T-helper 2 cell treated with Interferon-gamma antibody and Interleukin-4, amounts not matched to agents 5 μg/mL and 100 μg/mL, for 36 hours (primary cell): ENCODE measurements at regions not wholly inside any gene's neighbourhood (a gene's known extent, or its start where the extent isn't known, plus 50 kb on each side); places are given as distances from the start of the nearest gene placed in this dataset.
"Not testable (repeated sequence)": the region's sequence is repeated elsewhere in the genome, so short reads cannot be mapped to it uniquely, and the experiment has no call there.

Experiments used
- DNase-seq: peaks from one replicate; pipeline ENCODE4 v3.0.0; 2021; ENCODE audit warnings: low spot score
- H3K27ac Mint-ChIP-seq: one replicate; pipeline ENCODE4 v1.8.0; 2021; ENCODE audit warnings: mild to moderate bottlenecking, mixed read lengths
- H3K27me3 Mint-ChIP-seq: one replicate; pipeline ENCODE4 v1.8.0; 2021; ENCODE audit warnings: low read depth, mixed read lengths
- H3K36me3 Mint-ChIP-seq: one replicate; pipeline ENCODE4 v1.8.0; 2021; ENCODE audit warnings: low read depth, mixed read lengths
- H3K4me1 Mint-ChIP-seq: one replicate; pipeline ENCODE4 v1.8.0; 2021; ENCODE audit warnings: low read depth, mixed read lengths
- H3K4me3 Mint-ChIP-seq: one replicate; pipeline ENCODE4 v1.8.0; 2022; ENCODE audit warnings: mild to moderate bottlenecking, moderate library complexity, mixed read lengths
- H3K9me3 Mint-ChIP-seq: one replicate; pipeline ENCODE4 v1.8.0; 2021; ENCODE audit warnings: mixed read lengths

DNA sequence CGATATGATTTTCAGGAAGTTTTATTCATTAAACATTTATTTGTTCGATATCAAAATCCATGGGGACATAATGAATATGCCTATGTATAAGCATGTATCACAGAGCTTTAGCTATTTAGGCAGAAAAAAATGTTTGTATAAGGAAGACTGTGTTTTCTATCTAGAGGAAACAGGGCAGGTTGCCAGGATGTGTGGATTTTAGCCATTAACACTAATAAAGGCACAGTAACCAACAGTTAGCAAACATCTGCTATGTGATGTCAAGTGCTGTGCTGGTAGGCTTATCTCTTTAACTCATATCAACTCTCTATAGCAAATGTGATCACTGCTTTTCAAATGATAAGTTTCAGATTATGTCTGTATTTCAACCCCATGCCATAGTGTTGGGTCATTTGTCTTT lies 708.9 kb upstream of the HS3ST1 start:
- no peak overlapping the region for H3K4me3 Mint-ChIP-seq
- H3K27ac Mint-ChIP-seq, result no peak overlapping the region
- no peaks in the 10 kb centered on the region for H3K4me1 Mint-ChIP-seq
- H3K9me3 Mint-ChIP-seq, result peaks cover 20% of the 10 kb centered on the region
- H3K27me3 Mint-ChIP-seq, result no peaks in the 10 kb centered on the region
- no peak for DNase-seq
- H3K36me3 Mint-ChIP-seq, result no peaks in the 10 kb centered on the region

DNA sequence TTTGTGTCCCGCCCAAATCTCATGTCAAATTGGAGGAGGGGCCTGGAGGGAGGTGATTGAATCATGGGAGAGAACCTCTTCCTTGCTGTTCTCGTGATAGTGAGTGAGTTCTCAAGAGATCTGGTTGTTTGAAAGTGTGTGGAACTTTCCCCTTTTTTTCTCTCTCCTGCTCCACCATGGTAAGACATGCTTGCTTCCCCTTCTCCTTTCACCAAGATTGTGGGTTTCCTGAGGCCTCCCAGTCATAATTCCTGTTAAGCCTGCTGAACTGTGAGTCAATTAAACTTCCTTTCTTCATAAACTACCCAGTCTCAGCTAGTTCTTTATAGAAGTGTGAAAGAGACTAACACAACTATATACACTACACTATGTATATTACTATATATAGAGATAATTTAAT lies 697.8 kb upstream of the HS3ST1 start:
- Mint-ChIP-seq H3K27me3 (no peaks in the 10 kb centered on the region), H3K4me3 (no peak overlapping the region), H3K4me1 (no peaks in the 10 kb centered on the region), H3K36me3 (no peaks in the 10 kb centered on the region), H3K9me3 (peaks cover 31% of the 10 kb centered on the region), H3K27ac (no peak overlapping the region)
- no peak for DNase-seq

DNA sequence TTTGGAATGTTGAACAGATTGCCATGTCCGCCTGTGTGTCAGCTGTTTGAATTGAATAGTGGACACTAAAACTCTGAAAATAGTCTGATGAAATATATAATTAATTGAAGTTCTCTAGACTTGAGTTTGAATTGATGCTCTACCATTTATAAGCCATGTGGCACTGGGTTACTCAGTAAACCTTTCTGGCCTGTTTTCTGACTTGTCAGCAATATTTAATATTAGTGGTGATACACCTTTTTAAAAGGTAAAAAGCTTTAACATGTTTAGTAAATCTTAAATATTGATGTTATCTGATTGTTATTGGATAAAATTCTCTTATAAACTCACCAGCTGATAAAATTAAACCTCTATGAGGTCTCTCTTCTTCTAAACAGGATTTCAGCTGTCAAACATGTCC lies 695.4 kb upstream of the HS3ST1 start:
- H3K4me1 Mint-ChIP-seq, result no peaks in the 10 kb centered on the region
- H3K27ac Mint-ChIP-seq, result no peak overlapping the region

DNA sequence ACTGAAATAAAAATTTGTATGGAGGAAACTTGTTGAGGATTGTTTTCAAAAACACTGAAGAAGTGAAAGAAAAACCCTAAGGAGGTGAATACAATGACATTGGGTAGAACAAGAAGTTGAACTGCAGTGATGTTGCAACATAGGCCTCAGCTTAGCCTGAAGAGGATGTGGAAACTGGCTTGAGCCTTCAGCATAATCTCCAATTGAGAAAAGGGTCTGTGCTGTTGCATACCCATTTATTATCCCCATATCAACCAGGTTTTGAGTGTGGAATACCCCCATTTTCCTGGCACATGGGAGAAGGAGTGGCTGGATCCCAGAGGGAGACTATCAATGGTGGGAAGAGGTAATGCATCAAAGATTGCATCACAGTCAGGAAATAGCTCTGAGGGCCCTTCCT lies 695.0 kb upstream of the HS3ST1 start:
- Mint-ChIP-seq H3K9me3 (peaks cover 28% of the 10 kb centered on the region), H3K27me3 (no peaks in the 10 kb centered on the region), H3K4me3 (no peak overlapping the region), H3K27ac (no peak overlapping the region), H3K4me1 (no peaks in the 10 kb centered on the region), H3K36me3 (no peaks in the 10 kb centered on the region)
- no peak for DNase-seq

More for the DNA sequence above, 695.4 kb upstream of the HS3ST1 start:
- no peaks in the 10 kb centered on the region for H3K27me3 Mint-ChIP-seq
- H3K4me3 Mint-ChIP-seq, result no peak overlapping the region
- no peak for DNase-seq
- peaks cover 28% of the 10 kb centered on the region for H3K9me3 Mint-ChIP-seq
- no peaks in the 10 kb centered on the region for H3K36me3 Mint-ChIP-seq

DNA sequence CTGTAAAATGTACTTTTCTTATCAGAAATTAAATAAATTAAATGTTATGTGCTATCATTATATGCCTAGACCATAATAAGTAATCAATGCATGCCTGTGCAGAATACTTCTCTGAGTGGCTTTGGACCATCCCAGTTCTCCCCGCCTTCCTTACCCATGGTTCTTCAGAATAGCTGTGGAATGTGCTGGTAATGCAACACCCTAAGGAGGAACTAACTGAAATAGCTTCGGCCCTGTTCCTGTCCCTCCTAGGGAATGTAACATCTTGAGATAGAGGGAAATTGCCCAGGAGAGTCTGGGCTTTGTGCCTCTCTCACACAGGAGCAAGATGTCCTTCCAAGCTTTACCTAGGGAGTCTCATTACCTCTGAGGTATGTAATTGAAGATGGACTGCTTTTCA lies 693.6 kb upstream of the HS3ST1 start:
- H3K4me1 Mint-ChIP-seq, result no peaks in the 10 kb centered on the region
- no peak overlapping the region for H3K27ac Mint-ChIP-seq

GRCh38 chr4:12120968-12121367 lies 692.3 kb upstream of the HS3ST1 start:
- peaks cover 36% of the 10 kb centered on the region for H3K9me3 Mint-ChIP-seq
- H3K27me3 Mint-ChIP-seq, result no peaks in the 10 kb centered on the region
- no peaks in the 10 kb centered on the region for H3K4me1 Mint-ChIP-seq
- no peak for DNase-seq
- no peak overlapping the region for H3K27ac Mint-ChIP-seq
- H3K4me3 Mint-ChIP-seq, result no peak overlapping the region
- no peaks in the 10 kb centered on the region for H3K36me3 Mint-ChIP-seq

More for the DNA sequence above, 693.6 kb upstream of the HS3ST1 start:
- Mint-ChIP-seq H3K36me3 (no peaks in the 10 kb centered on the region), H3K4me3 (no peak overlapping the region), H3K27me3 (no peaks in the 10 kb centered on the region), H3K9me3 (peaks cover 31% of the 10 kb centered on the region)
- DNase-seq, result no peak

GRCh38 chr4:12118651-12119213 lies 690.0 kb upstream of the HS3ST1 start:
- H3K27ac Mint-ChIP-seq, result no peak overlapping the region
- no peak for DNase-seq

GRCh38 chr4:12116009-12116552 lies 687.4 kb upstream of the HS3ST1 start:
- no peak for DNase-seq
- Mint-ChIP-seq H3K4me3 (no peak overlapping the region), H3K36me3 (no peaks in the 10 kb centered on the region), H3K27me3 (no peaks in the 10 kb centered on the region), H3K4me1 (no peaks in the 10 kb centered on the region), H3K27ac (no peak overlapping the region), H3K9me3 (peaks cover 68% of the 10 kb centered on the region)

More at GRCh38 chr4:12118651-12119213, 690.0 kb upstream of the HS3ST1 start:
- peaks cover 48% of the 10 kb centered on the region for H3K9me3 Mint-ChIP-seq
- H3K4me1 Mint-ChIP-seq, result no peaks in the 10 kb centered on the region
- no peaks in the 10 kb centered on the region for H3K36me3 Mint-ChIP-seq
- no peak overlapping the region for H3K4me3 Mint-ChIP-seq
- no peaks in the 10 kb centered on the region for H3K27me3 Mint-ChIP-seq

DNA sequence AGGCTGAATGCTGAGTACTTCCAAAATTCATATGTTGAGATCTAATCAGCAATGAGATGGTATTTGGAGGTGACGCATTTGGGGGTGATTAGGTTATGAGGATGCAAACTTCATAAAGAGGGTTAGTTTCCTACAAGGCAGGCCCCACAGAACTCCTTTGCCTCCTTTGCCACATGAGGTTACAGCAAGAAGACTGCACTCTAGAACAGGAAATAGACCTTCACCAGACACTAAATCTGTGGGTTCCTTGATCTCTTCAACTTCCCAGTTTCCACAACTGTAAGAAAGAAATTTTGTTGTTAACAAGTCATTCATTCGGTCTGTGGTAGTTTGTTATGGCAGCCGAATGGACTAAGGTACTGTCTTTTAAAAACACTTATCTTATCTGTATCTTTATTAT lies 681.9 kb upstream of the HS3ST1 start:
- H3K27ac Mint-ChIP-seq, result no peak overlapping the region
- no peaks in the 10 kb centered on the region for H3K27me3 Mint-ChIP-seq
- no peak for DNase-seq
- H3K4me1 Mint-ChIP-seq, result no peaks in the 10 kb centered on the region
- no peak overlapping the region for H3K4me3 Mint-ChIP-seq
- H3K36me3 Mint-ChIP-seq, result no peaks in the 10 kb centered on the region
- H3K9me3 Mint-ChIP-seq, result peaks cover 54% of the 10 kb centered on the region

DNA sequence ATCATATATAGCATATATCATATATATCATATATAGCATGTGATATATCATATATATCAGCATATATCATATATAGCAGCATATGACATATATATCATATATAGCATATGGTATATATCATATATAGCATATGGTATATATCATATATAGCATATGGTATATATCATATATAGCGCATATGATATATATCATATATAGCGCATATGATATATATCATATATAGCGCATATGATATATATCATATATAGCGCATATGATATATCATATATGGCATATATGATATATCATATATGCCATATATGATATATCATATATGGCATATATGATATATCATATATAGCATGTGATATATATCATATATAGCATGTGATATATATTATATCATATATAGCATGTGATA lies 680.4 kb upstream of the HS3ST1 start:
- H3K36me3 Mint-ChIP-seq, H3K4me1 Mint-ChIP-seq, H3K27me3 Mint-ChIP-seq, H3K4me3 Mint-ChIP-seq, DNase-seq, H3K27ac Mint-ChIP-seq: not testable (repeated sequence)
- H3K9me3 Mint-ChIP-seq, result peaks cover 42% of the 10 kb centered on the region

DNA sequence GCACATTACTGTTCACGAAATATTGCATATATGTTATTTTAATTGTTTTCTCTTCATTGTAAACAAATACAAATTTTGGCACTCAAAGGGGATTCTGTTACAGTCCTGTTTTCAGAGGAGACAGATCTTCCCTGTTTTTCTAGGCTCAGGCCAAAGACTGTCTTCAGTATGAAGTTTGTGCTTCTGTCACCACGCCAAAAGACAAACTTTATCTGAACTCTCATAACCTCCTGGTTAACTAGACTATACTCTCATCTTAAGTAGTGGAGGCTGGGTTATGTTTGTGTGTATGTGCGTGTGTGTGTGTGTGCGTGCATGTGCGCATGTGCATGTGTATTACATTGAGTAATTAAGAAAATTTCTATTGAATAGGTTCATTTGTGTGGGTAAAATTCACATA lies 676.8 kb upstream of the HS3ST1 start:
- no peak overlapping the region for H3K4me3 Mint-ChIP-seq
- DNase-seq, result no peak
- no peaks in the 10 kb centered on the region for H3K27me3 Mint-ChIP-seq
- no peaks in the 10 kb centered on the region for H3K4me1 Mint-ChIP-seq
- H3K9me3 Mint-ChIP-seq, result peaks cover 24% of the 10 kb centered on the region
- H3K36me3 Mint-ChIP-seq, result no peaks in the 10 kb centered on the region
- H3K27ac Mint-ChIP-seq, result no peak overlapping the region

DNA sequence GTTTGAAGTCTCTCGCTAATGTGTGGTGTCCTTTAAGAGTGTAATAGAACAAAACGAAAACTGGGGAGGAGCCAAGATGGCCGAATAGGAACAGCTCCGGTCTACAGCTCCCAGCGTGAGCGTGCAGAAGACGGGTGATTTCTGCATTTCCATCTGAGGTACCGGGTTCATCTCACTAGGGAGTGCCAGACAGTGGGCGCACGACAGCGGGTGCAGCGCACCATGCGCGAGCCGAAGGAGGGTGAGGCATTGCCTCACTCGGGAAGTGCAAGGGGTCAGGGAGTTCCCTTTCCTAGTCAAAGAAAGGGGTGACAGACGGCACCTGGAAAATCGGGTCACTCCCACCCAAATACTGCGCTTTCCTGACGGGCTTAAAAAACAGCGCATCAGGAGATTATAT lies 661.2 kb upstream of the HS3ST1 start:
- not testable (repeated sequence) for DNase-seq, H3K4me3 Mint-ChIP-seq, H3K27ac Mint-ChIP-seq, H3K27me3 Mint-ChIP-seq, H3K4me1 Mint-ChIP-seq, H3K36me3 Mint-ChIP-seq
- peaks cover 26% of the 10 kb centered on the region for H3K9me3 Mint-ChIP-seq

DNA sequence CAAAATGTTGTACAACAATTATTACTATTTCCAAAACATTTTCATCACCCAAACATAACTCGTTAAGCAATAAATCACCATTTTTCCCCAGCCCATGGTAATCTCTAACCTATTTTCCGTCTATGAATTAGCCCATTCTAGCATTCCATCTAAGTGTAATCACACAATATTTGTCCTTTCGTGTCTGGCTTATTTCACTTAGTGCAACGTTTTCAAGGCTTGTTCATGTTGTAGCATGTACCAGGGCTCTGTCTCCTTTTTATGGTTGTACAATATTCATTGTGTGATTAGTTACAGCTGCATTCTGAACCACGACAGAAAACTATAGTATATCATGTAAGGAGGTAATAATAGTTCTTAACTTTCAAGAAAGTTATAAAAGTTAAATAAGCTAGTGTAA lies 656.0 kb upstream of the HS3ST1 start:
- Mint-ChIP-seq H3K4me3 (no peak overlapping the region), H3K27me3 (no peaks in the 10 kb centered on the region), H3K9me3 (peaks cover 28% of the 10 kb centered on the region), H3K4me1 (no peaks in the 10 kb centered on the region), H3K36me3 (no peaks in the 10 kb centered on the region), H3K27ac (no peak overlapping the region)
- DNase-seq, result no peak

DNA sequence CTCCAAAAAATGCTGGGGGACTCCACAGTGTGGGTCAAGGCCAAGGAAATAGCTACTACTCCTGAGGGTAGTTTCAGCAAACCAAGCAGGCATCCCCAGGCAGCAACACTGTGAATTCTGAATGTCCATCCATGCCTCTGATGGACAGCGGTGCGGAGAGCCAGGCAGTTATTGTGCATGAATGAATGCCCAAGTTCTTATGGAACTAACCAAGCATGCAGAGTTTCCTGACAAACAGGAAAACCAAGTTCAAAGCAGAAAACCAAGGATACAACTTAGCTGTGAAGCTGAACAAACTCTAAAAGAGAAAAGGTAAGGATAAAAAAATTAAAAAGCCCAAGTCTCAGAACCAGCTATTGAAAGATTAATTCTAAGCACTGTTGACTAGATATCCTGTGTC lies 642.6 kb upstream of the HS3ST1 start:
- no peaks in the 10 kb centered on the region for H3K4me1 Mint-ChIP-seq
- H3K4me3 Mint-ChIP-seq, result no peak overlapping the region
- H3K27ac Mint-ChIP-seq, result no peak overlapping the region
- H3K9me3 Mint-ChIP-seq, result peaks cover 8% of the 10 kb centered on the region
- no peak for DNase-seq
- H3K36me3 Mint-ChIP-seq, result no peaks in the 10 kb centered on the region
- no peaks in the 10 kb centered on the region for H3K27me3 Mint-ChIP-seq

DNA sequence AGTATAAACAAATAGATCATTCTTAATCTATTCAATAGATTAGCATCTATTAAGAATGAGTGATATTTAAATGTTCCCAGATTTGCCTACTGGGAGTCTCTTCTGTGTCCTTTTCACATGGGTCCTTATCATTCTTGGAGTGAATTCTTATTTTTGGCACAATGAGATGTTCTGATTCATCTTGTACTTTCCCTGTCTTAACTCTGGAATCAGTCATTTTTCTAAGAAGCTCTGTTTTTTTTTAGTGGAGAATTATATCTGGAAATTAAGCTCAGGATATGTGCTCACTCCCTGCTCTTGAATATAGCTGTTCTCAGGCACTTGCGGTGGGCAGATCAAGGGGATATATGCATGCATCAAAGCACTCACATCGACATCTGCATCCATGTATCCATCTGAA lies 625.3 kb upstream of the HS3ST1 start:
- peaks cover 10% of the 10 kb centered on the region for H3K9me3 Mint-ChIP-seq
- H3K4me1 Mint-ChIP-seq, result no peaks in the 10 kb centered on the region
- DNase-seq, result no peak
- H3K4me3 Mint-ChIP-seq, result no peak overlapping the region
- H3K36me3 Mint-ChIP-seq, result no peaks in the 10 kb centered on the region
- H3K27ac Mint-ChIP-seq, result no peak overlapping the region
- no peaks in the 10 kb centered on the region for H3K27me3 Mint-ChIP-seq
